H1 (cell line): ENCODE measurements at regions not wholly inside any gene's neighbourhood (a gene's known extent, or its start where the extent isn't known, plus 50 kb on each side); places are given as distances from the start of the nearest gene placed in this dataset.

ENCODE experiments used
- ASH2L ChIP-seq: fragments of 200-600, 300-600 bp; sonication (generic); IDR thresholded peaks from one replicate; pipeline ENCODE4 v1.7.1; 2017; ENCODE audit warnings: low read length
- BACH1 ChIP-seq: IDR thresholded peaks from 2 replicates; pipeline ENCODE4 v1.6.1; 2012; ENCODE audit warnings: low read length, improper control_type of control experiment
- BRCA1 ChIP-seq: IDR thresholded peaks from 2 replicates; pipeline ENCODE4 v1.6.1; 2012; ENCODE audit warnings: low read depth, low read length, improper control_type of control experiment
- CHD7 ChIP-seq: fragments of 300-600 bp; sonication (generic); IDR thresholded peaks from 2 replicates; pipeline ENCODE4 v1.7.1; 2012; ENCODE audit warnings: low read length, moderate library complexity, mild to moderate bottlenecking, inconsistent platforms; ENCODE audit not compliant: insufficient replicate concordance
- CTBP2 ChIP-seq: IDR thresholded peaks from 2 replicates; pipeline ENCODE4 v1.7.0; 2011; ENCODE audit warnings: borderline replicate concordance, mild to moderate bottlenecking, moderate library complexity, mixed read lengths, low read length; ENCODE audit not compliant: insufficient read depth, insufficient read length
- FOSL1 ChIP-seq: IDR thresholded peaks from 2 replicates; pipeline ENCODE4 v1.6.1; 2011; ENCODE audit warnings: mild to moderate bottlenecking, low read depth, low read length, moderate library complexity; ENCODE audit not compliant: insufficient read depth
- GTF2F1 ChIP-seq: IDR thresholded peaks from 2 replicates; pipeline ENCODE4 v1.6.1; 2012; ENCODE audit warnings: low read depth, low read length, improper control_type of control experiment, borderline replicate concordance
- HDAC6 ChIP-seq: IDR thresholded peaks from one replicate; pipeline ENCODE4 v1.7.1; 2012; ENCODE audit warnings: low read depth, mild to moderate bottlenecking, inconsistent platforms, low read length, moderate library complexity
- JUN ChIP-seq: IDR thresholded peaks from 2 replicates; pipeline ENCODE4 v1.6.1; 2011; ENCODE audit warnings: low read depth, mild to moderate bottlenecking, improper control_type of control experiment, low read length
- NANOG ChIP-seq: IDR thresholded peaks from 2 replicates; pipeline ENCODE4 v1.6.1; 2011; ENCODE audit warnings: low read length, low read depth, mild to moderate bottlenecking, inconsistent platforms; ENCODE audit not compliant: insufficient read depth, poor library complexity, severe bottlenecking
- SP2 ChIP-seq: IDR thresholded peaks from 2 replicates; pipeline ENCODE4 v1.6.1; 2012; ENCODE audit warnings: mild to moderate bottlenecking, low read length, inconsistent platforms
- TAF1 ChIP-seq: IDR thresholded peaks from 2 replicates; pipeline ENCODE4 v1.6.1; 2011; ENCODE audit warnings: mild to moderate bottlenecking, low read depth, low read length
- TCF12 ChIP-seq: IDR thresholded peaks from 2 replicates; pipeline ENCODE4 v1.6.1; 2011; ENCODE audit warnings: low read depth, mild to moderate bottlenecking, low read length
- YY1 ChIP-seq: IDR thresholded peaks from 2 replicates; pipeline ENCODE4 v1.6.1; 2011; ENCODE audit warnings: low read depth, mild to moderate bottlenecking, low read length

- TF ChIP-seq CHD7 (no peak), BRCA1 (no peak), YY1 (no peak), CTBP2 (no peak), GTF2F1 (no peak), TAF1 (no peak), SP2 (no peak), TCF12 (no peak), JUN (no peak), NANOG (no peak), HDAC6 (no peak), BACH1 (no peak), ASH2L (no peak), FOSL1 (no peak)
Measured at GRCh38 chr3:180421221-180421620, 180.7 kb upstream of the TTC14 start (continued).
